ENCODE measurements at regions not wholly inside any gene's neighbourhood (a gene's known extent, or its start where the extent isn't known, plus 50 kb on each side); places are given as distances from the start of the nearest gene placed in this dataset.
"Not testable (repeated sequence)": the region's sequence is repeated elsewhere in the genome, so short reads cannot be mapped to it uniquely, and the experiment has no call there.

DNA sequence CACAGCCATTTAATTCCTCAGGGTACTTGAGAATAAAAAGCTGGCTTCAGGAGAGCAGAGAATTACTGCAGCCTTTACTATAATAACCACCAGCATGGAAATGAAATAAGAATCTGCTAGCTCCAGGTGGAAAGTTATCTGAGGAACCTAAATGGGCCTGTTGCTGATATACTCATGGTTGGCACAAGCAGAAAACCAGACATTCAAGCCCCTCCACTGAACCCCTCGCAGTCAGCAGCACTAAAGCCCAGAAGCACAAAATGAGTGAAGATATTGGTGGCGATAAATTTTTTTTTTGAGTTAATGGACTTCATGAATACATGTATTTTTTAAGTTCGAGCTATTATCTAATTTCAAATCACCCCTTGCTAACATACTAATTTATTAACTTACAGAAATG, 303.9 kb upstream of the NRP1 start:
- no peak for FAIRE-seq

DNA sequence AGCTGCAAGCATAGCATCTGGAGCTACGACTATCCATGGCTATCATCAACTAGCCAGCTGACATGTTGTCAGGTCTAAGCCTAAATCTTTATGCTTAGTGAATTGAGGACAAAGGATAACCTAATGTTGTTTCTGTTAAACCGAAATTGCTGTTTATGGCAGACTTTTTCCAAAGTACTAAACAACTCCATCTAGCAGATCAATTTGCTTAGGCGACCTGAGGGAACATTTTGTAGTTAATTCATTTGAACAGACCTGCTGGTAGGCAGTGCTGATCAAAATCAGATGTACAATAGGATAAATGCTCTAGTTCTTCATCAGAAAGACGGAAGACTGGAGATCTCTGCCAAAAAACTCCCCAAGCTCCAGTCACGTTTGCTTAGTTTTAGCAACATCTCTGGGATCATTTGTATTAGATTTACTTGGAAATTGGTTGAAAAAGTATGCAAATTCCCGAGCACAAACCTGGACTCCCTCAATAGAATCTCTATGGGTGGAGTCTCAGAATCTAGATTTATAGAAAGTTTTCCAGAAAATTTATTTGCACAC, 301.6 kb upstream of the NRP1 start:
- FAIRE-seq: no peak

- no peak for FAIRE-seq
Measured at GRCh38 chr10:33632432-33632831, 298.0 kb upstream of the NRP1 start.

- FAIRE-seq: no peak
Measured at GRCh38 chr10:33631991-33632390, 297.5 kb upstream of the NRP1 start.

GRCh38 chr10:33630761-33631160, 296.3 kb upstream of the NRP1 start:
- no peak for FAIRE-seq

- FAIRE-seq: no peak
Measured at GRCh38 chr10:33627611-33628010, 293.1 kb upstream of the NRP1 start.

GRCh38 chr10:33626798-33627466, 292.5 kb upstream of the NRP1 start:
- FAIRE-seq: no peak

- no peak for FAIRE-seq
Measured at GRCh38 chr10:33623669-33624068, 289.2 kb upstream of the NRP1 start.

DNA sequence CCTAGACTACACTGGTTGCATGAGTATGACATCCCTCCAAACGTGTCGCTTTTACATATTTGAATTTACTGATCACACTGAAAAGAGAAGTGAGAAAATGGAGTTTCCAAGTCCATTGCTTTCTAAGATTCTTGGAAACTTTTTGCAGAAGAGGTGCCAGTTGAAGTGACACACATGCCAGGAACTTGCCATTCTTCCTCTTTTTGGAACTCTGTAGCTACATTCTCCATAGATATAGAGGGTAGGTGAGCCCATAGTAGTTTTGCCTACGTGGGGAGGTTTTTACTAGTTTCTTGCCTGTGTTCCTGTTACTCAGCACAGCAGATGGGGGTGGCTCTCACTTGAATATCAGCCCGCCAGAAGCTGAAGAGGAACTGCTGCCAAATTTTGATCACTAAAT, 286.6 kb upstream of the NRP1 start:
- no peak for FAIRE-seq

GRCh38 chr10:33618196-33618595, 283.7 kb upstream of the NRP1 start:
- FAIRE-seq: no peak

DNA sequence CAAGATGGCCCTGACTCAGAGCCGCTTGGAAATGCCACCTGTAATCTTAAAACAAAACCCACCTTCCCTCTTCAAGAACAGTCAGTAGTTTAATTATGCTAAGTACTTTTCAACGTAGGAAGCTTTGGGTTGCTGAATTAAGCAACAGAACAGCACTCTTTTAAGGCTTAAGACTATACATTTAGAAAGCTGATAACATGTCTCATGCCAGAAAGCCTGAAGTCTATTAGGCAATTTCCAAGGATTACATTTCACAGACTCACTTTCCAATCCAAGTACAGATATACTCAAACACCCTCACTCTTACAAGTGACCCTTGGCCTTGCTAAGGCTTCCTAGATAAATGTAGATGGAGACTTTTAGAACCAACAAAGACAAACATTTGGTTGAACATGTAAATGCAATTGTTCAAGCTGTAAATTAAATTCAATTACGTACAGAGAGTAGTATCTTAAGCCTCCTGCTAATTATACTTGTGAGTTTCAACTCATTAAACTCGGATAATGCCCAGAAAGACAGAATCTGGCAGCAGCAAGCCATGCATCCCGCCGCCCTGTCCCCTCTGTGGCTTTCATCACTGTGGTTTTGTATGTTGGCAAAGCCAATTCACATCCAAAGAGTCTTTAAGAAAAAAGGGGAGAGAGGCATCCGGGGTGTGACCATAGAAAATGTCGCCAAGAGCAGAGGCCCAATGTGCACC, 283.1 kb upstream of the NRP1 start:
- FAIRE-seq: no peak

DNA sequence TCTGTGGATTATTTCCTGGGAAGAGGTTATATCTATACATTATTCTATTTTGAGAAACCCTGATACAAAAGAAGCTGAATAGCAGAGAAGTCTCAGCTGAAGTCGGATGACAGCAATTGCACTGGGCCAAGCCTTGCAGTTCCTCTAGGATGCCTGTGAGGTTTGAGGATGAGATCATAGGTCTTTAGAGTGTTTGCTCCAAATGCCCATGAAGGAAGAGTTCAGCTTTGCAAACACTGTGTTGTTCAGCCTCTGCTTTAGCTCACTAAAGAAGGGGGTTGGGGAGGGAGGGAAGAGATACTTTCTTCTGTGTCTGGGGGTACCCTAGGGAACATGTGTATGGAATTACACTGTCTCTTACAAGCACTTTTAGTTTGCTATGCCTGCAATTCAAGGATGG, 282.5 kb upstream of the NRP1 start:
- no peak for FAIRE-seq

DNA sequence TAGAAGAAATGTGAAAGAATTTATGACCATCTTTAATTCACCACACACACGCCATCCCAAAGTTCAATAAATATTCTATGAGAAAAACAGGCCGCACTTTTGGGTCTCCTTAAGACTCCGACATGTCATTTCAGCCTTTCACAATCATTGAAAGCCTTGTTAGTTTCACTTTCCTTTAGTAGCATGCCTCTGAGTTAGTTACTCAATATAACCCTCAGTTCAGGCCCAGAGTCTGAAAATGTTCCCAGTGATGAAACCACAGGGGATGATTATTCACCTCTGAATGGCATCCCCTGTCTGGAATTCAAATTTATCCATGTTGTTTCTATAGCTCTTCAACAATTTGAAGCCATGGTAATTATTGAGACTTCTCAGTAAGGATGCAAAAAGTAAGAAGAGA, 278.1 kb upstream of the NRP1 start:
- no peak for FAIRE-seq

- no peak for FAIRE-seq
Measured at GRCh38 chr10:33612116-33612515, 277.6 kb upstream of the NRP1 start.

DNA sequence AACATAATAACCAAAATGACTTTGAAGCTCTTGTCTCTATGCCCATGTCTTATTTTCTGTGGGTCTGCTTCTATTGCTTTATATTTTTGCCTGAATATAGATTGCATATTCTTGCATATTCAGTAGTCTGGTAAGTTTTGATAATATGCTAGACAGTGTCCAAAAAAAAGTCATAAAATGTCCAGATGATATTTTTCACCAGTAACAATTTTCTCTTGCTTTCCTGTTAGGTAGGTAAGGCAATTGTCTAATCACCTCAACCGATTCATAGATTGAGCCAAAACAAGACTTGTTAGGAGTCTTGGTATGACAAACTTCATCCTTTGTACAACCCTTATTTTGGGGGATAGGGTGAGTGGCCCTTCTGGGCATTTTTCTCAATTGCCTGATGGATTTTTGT, 277.0 kb upstream of the NRP1 start:
- no peak for FAIRE-seq

- FAIRE-seq: no peak
Measured at GRCh38 chr10:33609546-33609945, 275.1 kb upstream of the NRP1 start.

GRCh38 chr10:33602278-33602677, 267.8 kb upstream of the NRP1 start:
- peak; percentile 61 for FAIRE-seq

DNA sequence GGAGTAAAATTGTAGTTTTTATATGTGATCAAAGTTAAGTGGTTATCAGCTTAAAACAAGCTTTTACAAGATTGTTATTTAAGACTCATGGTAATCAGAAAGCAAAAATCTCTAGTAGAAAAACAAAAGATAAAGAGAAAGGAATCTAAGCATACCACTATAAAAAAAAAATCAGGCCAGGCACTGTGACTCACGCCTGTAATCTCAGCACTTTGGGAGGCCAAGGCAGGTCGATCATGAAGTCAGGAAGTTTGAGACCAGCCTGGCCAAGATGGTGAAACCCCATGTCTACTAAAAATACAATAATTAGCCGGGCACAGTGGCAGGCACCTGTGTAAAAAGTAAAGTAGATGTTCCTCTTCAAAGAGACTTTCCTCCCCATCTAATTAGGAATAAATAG, 265.9 kb upstream of the NRP1 start:
- FAIRE-seq: no peak

DNA sequence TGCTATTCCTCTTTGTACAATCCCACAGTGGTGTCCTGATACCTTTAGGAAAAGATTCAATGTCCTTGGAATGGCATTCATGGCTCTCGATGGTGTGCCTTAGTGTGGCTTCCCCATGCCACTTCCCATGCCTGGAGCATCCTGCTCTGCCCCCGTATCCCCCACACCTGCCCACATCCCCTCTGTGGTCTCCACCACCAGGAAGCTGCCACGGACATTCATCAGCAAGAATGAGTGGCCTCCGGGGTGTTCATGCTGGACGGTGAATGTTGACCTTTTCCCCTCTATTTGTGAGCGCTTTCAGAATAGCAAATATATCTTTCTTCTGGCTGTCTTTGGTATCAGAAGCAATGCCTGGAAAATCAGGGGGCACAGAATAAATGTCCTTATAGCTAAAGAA, 262.0 kb upstream of the NRP1 start:
- FAIRE-seq: no peak

DNA sequence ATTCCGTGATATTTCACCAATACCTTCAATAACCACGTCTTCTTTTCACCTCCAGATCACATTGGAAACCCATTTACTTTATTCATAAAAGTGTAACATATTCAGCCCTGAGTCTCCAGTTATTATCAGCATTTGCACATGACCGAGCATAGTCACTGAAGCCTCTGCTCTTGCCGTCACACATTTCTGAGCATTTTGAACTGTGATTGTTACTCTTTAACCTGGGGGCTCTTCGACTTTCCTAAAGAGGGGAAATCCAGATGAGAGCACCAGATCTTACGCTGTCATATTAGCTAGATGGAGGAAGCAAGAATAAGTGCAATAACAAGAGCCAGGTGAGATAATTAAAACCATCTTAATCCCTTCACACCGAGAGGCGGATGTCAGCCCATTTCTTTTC, 260.0 kb upstream of the NRP1 start:
- FAIRE-seq: no peak

DNA sequence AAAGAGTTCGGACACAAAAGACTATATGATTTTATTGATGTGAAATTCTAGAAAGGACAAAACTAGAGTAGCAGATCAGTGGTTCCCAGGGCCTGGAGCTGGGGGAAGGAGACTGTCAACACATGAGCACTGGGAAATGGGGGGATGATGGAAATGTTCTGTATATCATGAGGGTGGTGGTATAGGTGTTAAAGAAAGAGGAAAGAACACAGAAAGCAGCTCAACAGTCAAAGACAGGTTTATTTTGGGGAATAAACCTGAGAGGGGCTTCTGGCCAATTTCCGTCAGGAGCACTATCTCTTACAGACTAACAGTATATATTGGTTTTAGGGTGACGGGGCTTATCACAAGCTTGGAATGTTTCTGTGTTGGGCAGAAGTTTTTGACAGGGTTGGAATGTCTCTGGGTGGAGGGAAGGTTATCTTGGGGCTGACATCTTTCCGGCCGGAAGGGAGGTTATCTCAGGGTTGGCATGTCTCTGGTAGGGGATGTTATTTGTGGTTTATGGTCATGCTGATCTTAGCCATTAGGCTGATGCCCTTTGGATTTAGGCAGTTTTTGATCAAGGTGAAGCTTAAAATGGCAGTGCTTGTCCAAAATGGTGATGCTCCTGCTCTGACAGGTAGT, 254.6 kb upstream of the NRP1 start:
- no peak for FAIRE-seq

DNA sequence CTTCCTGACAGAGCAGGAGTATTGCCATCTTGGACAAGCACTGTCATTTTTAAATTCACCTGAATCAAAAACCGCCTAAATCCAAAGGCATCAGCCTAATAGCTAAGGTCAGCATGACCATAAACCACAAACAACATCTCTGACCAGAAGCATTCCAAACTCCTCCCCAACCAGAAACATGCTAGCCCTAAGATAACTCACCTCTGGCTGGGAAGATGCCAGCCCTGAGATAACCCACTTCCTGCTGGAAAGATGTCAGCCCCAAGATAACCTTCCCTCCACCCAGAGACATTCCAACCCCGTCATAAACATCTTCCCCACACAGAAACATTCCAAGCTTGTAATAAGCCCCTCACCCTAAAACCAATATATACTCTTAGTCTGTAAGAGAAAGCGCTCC, 250.1 kb upstream of the NRP1 start:
- not testable (repeated sequence) for FAIRE-seq

DNA sequence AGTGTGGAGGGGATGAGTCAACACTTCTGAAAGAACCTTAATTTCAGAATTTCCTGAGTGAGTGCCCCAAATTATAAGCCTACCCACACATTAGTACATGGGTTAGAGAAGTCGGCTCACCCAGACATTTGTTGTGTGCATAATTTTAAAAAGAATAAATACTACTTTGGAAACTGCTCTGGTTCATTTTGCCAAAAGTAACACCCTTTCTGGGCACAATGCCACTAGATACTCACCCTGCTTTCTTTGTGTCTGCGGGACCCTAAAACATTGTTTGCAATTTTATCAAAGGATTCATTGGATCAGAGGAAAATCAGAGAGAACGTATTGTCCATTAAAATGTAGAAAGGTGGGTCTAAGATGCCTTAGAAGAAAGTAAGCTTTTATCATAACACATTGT, 245.5 kb upstream of the NRP1 start:
- no peak for FAIRE-seq

- FAIRE-seq: no peak
Measured at GRCh38 chr10:33573606-33574005, 239.1 kb upstream of the NRP1 start.

All from islet of Langerhans (tissue), 1 donor.